VCaP (cell line): ENCODE measurements at regions not wholly inside any gene's neighbourhood (a gene's known extent, or its start where the extent isn't known, plus 50 kb on each side); places are given as distances from the start of the nearest gene placed in this dataset.

Experiments used
- H3K27ac ChIP-seq: fragments of 450-650 bp; 2 replicates; pipeline ENCODE4 v1.5.1; 2017
- TF ChIP-seq, protein P1 (sequence below): fragments of 450-650 bp; conservative IDR thresholded peaks from 2 replicates; pipeline ENCODE4 v1.5.1; 2017; ENCODE audit warnings: mild to moderate bottlenecking, moderate library complexity

DNA sequence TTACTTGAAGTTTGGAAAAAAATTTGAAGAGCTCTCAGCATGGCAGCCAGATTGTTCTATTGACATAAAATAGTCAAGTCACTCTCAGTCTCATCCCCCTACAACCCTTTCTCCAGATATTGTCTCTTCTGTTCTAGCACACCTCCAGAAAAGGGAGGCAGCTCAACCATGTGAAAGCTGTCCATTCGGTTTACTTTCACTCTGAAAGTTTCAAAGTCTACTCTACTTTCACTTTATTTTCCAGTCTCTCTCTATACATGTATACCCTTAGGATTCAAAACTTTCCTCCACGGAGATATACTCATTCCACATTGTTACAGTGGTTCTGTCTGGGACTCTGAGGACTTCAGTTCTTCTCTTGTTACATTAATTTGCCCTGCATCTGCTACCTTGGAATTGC lies 111.0 kb upstream of the STAC start:
- H3K27ac ChIP-seq: no peak overlapping the region
- TF ChIP-seq, protein P1, sequence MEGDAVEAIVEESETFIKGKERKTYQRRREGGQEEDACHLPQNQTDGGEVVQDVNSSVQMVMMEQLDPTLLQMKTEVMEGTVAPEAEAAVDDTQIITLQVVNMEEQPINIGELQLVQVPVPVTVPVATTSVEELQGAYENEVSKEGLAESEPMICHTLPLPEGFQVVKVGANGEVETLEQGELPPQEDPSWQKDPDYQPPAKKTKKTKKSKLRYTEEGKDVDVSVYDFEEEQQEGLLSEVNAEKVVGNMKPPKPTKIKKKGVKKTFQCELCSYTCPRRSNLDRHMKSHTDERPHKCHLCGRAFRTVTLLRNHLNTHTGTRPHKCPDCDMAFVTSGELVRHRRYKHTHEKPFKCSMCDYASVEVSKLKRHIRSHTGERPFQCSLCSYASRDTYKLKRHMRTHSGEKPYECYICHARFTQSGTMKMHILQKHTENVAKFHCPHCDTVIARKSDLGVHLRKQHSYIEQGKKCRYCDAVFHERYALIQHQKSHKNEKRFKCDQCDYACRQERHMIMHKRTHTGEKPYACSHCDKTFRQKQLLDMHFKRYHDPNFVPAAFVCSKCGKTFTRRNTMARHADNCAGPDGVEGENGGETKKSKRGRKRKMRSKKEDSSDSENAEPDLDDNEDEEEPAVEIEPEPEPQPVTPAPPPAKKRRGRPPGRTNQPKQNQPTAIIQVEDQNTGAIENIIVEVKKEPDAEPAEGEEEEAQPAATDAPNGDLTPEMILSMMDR: no peak

GRCh38 chr3:36282766-36283165 lies 97.5 kb upstream of the STAC start:
- no peak overlapping the region; the same call in 1 of the 2 replicates for H3K27ac ChIP-seq
- TF ChIP-seq, protein P1: no peak

- H3K27ac ChIP-seq: no peak overlapping the region
- TF ChIP-seq, protein P1: no peak
Observed at GRCh38 chr3:36295296-36295695, 85.0 kb upstream of the STAC start.

DNA sequence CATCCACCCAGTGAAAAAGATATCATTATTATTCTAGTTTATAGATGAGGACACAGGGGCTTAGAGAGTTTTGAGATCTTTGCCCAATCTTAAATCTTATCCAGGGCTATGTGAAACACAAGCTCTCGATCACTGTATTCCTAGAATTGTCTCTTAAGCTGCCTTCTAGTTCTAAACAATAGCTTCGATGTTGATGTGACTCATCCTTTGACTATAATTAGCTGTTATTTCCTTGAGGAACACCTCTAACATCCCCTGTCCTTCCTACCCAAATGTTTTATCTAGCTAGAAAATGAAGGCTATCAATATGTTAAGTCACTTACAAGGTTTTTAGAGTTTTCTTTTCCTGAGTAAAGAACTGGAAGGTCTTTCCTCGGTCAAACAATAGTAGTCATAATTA lies 83.1 kb upstream of the STAC start:
- H3K27ac ChIP-seq: no peak overlapping the region
- TF ChIP-seq, protein P1: no peak

DNA sequence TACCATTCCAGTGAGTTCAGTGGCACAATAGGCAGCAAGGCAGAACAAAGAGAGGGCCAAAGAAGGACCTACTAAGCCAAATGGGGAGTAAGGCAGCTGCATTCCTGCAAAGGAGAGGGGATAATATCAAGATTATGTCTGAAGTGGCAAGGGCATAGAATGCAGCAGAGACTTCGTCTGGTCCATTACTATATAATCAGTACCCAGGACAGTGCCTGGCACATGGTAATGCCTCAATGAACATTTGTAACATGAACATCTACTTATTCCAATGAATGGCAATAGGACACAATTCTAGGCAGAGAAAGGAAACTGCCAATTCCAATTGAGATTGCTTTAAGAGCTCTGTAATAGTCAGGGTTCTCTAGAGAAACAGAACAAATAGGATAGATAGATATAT lies 82.1 kb upstream of the STAC start:
- TF ChIP-seq, protein P1: no peak
- H3K27ac ChIP-seq: no peak overlapping the region

DNA sequence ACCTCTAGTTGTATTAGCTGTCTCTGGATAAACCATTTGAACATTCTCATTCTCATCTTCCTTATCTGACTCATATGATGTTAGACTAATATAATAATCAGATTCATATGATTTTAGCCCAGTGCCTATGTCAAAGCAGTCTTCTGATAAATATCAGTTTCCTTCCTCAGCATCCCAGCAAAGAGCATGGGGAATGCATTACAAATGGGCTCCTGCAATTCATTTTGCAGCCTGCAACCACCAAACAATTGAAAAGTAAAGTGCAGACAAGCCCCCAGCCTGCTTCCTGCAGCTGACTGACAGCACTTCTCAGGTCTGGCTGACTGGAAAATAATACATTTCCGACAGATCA lies 78.2 kb upstream of the STAC start:
- H3K27ac ChIP-seq: no peak overlapping the region
- TF ChIP-seq, protein P1: no peak

DNA sequence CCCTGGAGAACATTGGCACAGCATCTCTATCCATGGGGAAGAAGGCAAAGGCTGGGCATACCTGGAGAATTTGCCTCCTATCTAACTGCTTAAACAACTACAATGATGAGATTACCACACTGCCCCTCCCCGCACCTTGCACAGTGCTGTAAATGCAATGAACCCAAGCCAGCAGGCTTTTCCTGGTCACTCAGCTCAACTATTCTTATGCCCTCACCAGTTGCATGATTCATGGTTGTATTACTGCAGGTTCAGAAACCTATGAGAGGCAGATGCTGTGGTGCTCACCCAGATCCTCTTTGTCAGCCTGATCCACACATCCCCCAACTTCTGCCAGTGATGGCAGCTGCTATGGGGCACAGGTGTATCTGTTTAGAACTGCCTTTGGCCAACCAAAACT lies 77.7 kb upstream of the STAC start:
- TF ChIP-seq, protein P1: no peak
- no peak overlapping the region for H3K27ac ChIP-seq

- TF ChIP-seq, protein P1: no peak
- no peak overlapping the region for H3K27ac ChIP-seq
Observed at GRCh38 chr3:36303286-36303685, 77.0 kb upstream of the STAC start.
